CD14-positive monocyte (primary cell): ENCODE measurements at regions not wholly inside any gene's neighbourhood (a gene's known extent, or its start where the extent isn't known, plus 50 kb on each side); places are given as distances from the start of the nearest gene placed in this dataset.

Source experiments
- DNase-seq, 3 donors: peaks; one replicate each; pipeline ENCODE4 v3.0.0-alpha.2; 2011 to 2022
- H2AFZ ChIP-seq: 2 replicates; pipeline ENCODE4 v1.6.0; 2012; ENCODE audit warnings: mild to moderate bottlenecking, low read depth, low read length, inconsistent platforms; ENCODE audit not compliant: insufficient read depth, poor library complexity, severe bottlenecking
- H3K27ac ChIP-seq, 2 donors: 1 replicate in 1 of 2; 2 replicates in 1 of 2; pipeline ENCODE4 v1.5.1; 2012 to 2013; ENCODE audit warnings: low read length in 2 of 2, control low read depth in 1 of 2, inconsistent platforms in 1 of 2, low read depth in 1 of 2, mild to moderate bottlenecking in 1 of 2
- H3K27me3 ChIP-seq, 2 donors: one replicate each; pipeline versions ENCODE4 v1.6.0 to v1.6.1; 2011 to 2013; ENCODE audit warnings: low read length in 2 of 2; ENCODE audit not compliant: control insufficient read depth in 2 of 2, insufficient read depth in 2 of 2
- H3K36me3 ChIP-seq, 2 donors: replicated peaks in 1 of 2; 1 replicate in 1 of 2; 2 replicates in 1 of 2; pipeline versions ENCODE4 v1.5.1 to v1.6.1; 2012 to 2013; ENCODE audit warnings: low read length in 2 of 2, control low read depth in 1 of 2, inconsistent platforms in 1 of 2, mild to moderate bottlenecking in 1 of 2; ENCODE audit not compliant: insufficient read depth in 2 of 2, control insufficient read depth in 1 of 2
- H3K4me1 ChIP-seq, 2 donors: 1 replicate in 1 of 2; 2 replicates in 1 of 2; pipeline versions ENCODE4 v1.5.1 to v1.6.1; 2012 to 2013; ENCODE audit warnings: low read length in 2 of 2, control low read depth in 1 of 2, inconsistent platforms in 1 of 2, mild to moderate bottlenecking in 1 of 2, moderate library complexity in 1 of 2; ENCODE audit not compliant: insufficient read depth in 2 of 2, control insufficient read depth in 1 of 2
- H3K4me2 ChIP-seq: replicated peaks from 2 replicates; pipeline ENCODE3; 2012; ENCODE audit warnings: low read length, moderate library complexity, mild to moderate bottlenecking; ENCODE audit not compliant: poor library complexity, severe bottlenecking; ENCODE audit errors: extremely low read depth
- H3K4me3 ChIP-seq, 3 experiments: fragments of 200-600 bp in 1 of 3; sonication (generic) in 1 of 3; replicated peaks in 1 of 3; 1 replicate in 2 of 3; 2 replicates in 1 of 3; pipeline ENCODE4 v1.5.1; 2011 to 2013; ENCODE audit warnings: low read length in 3 of 3, mild to moderate bottlenecking in 3 of 3, control low read depth in 2 of 3, low read depth in 2 of 3, inconsistent platforms in 1 of 3, moderate library complexity in 1 of 3
- H3K79me2 ChIP-seq: 2 replicates; pipeline ENCODE4 v1.6.0; 2012; ENCODE audit warnings: mild to moderate bottlenecking, control low read depth, inconsistent platforms, low read length, moderate library complexity; ENCODE audit not compliant: insufficient read depth
- H3K9ac ChIP-seq: 2 replicates; pipeline ENCODE4 v1.6.0; 2017; ENCODE audit warnings: low read length, mild to moderate bottlenecking; ENCODE audit not compliant: insufficient read depth, poor library complexity, severe bottlenecking
- H3K9me3 ChIP-seq, 2 donors: replicated peaks in 1 of 2; 1 replicate in 1 of 2; 2 replicates in 1 of 2; pipeline versions ENCODE4 v1.5.1 to v1.6.1; 2012 to 2013; ENCODE audit warnings: low read length in 2 of 2, control low read depth in 1 of 2; ENCODE audit not compliant: control insufficient read depth in 1 of 2, insufficient read depth in 1 of 2
- H4K20me1 ChIP-seq: 2 replicates; pipeline ENCODE4 v1.6.0; 2012; ENCODE audit warnings: mild to moderate bottlenecking, low read length, control low read depth, moderate library complexity; ENCODE audit not compliant: insufficient read depth
- H3K27ac Mint-ChIP-seq, 7 donors: one replicate each; pipeline ENCODE4 v1.8.0; 2020; ENCODE audit warnings: mild to moderate bottlenecking in 7 of 7, mixed read lengths in 7 of 7, moderate library complexity in 6 of 7, inconsistent platforms in 2 of 7
- H3K27me3 Mint-ChIP-seq, 3 donors: one replicate each; pipeline ENCODE4 v1.8.0; 2021 to 2022; ENCODE audit warnings: low read depth in 3 of 3, mild to moderate bottlenecking in 3 of 3, mixed read lengths in 3 of 3, moderate library complexity in 3 of 3, inconsistent platforms in 1 of 3
- H3K36me3 Mint-ChIP-seq, 2 donors: one replicate each; pipeline ENCODE4 v1.8.0; 2020; ENCODE audit warnings: mixed read lengths in 2 of 2, inconsistent platforms in 1 of 2, mild to moderate bottlenecking in 1 of 2
- H3K4me1 Mint-ChIP-seq: one replicate; pipeline ENCODE4 v1.8.0; 2020; ENCODE audit warnings: mild to moderate bottlenecking, mixed read lengths
- H3K4me3 Mint-ChIP-seq, 2 donors: one replicate each; pipeline ENCODE4 v1.8.0; 2020; ENCODE audit warnings: mild to moderate bottlenecking in 2 of 2, mixed read lengths in 2 of 2, moderate library complexity in 1 of 2
- H3K9me3 Mint-ChIP-seq, 7 donors: one replicate each; pipeline ENCODE4 v1.8.0; 2020 to 2022; ENCODE audit warnings: mixed read lengths in 7 of 7, mild to moderate bottlenecking in 6 of 7, moderate library complexity in 6 of 7, inconsistent platforms in 2 of 7
- CTCF ChIP-seq: fragments of 200-600 bp; IDR thresholded peaks from one replicate; pipeline ENCODE4 v1.8.0; 2022; ENCODE audit warnings: antibody characterized with exemption, mild to moderate bottlenecking
- WGBS: methylation state at CpG from one replicate; pipeline ENCODE4 v1.1.5; 2013; ENCODE audit warnings: missing lambda C conversion rate; ENCODE audit not compliant: insufficient coverage; 5-methylcytosine and 5-hydroxymethylcytosine counted together
- intact Hi-C, 2 donors: fragments of 100-400 bp; cut with micrococcal nuclease; formaldehyde crosslinking; loops; one replicate each; pipeline versions ENCODE4 v1.15.0 to v1.15.1; 2023

DNA sequence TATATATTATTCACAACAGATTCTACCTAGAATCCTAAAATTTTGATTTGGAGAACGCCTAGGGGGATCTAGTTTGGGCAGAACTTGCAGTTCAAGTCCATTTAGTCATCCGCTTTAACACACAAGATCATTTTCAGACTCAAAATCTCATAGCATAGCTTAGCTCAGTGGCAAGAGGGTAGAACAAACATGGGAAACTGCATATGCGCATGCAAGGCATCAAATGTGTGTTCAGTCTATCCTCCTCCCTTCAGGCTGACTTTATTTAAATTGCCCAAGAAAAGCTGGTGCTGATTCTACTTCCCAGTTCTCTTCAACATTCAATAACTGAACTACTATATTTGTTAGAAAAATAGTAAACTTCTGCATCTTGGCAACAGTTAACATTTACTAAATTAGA lies 79.6 kb upstream of the NRXN1 start:
- intact Hi-C loops: no loop called here
- H3K79me2 ChIP-seq: no peaks in the 10 kb centered on the region
- H3K9ac ChIP-seq: no peak overlapping the region
- no peak for TF ChIP-seq CTCF
- H3K27ac ChIP-seq: no peak overlapping the region
- WGBS: 80% methylated on average over 1 of the region's 3 CpGs
- H3K4me3 ChIP-seq: no peak overlapping the region
- H3K27me3 Mint-ChIP-seq: no peaks in the 10 kb centered on the region
- no peaks in the 10 kb centered on the region for H3K4me1 ChIP-seq
- H3K9me3 Mint-ChIP-seq: peaks cover 0 to 4% (median 0%) of the 10 kb centered on the region in 7 donors
- no peak for DNase-seq
- no peaks in the 10 kb centered on the region for H3K9me3 ChIP-seq
- no peaks in the 10 kb centered on the region for H3K36me3 ChIP-seq
- H4K20me1 ChIP-seq: no peaks in the 10 kb centered on the region
- H3K36me3 Mint-ChIP-seq: no peaks in the 10 kb centered on the region
- no peak overlapping the region for H3K4me3 Mint-ChIP-seq
- H3K4me1 Mint-ChIP-seq: no peaks in the 10 kb centered on the region
- H3K27ac Mint-ChIP-seq: no peak overlapping the region
- no peak overlapping the region for H2AFZ ChIP-seq
- H3K27me3 ChIP-seq: no peaks in the 10 kb centered on the region
- H3K4me2 ChIP-seq: no peak overlapping the region

- TF ChIP-seq CTCF: no peak
- H3K4me3 ChIP-seq: no peak overlapping the region
- H3K36me3 Mint-ChIP-seq: no peaks in the 10 kb centered on the region
- H3K4me3 Mint-ChIP-seq: no peak overlapping the region
- no peaks in the 10 kb centered on the region for H3K9me3 ChIP-seq
- H3K27ac Mint-ChIP-seq: no peak overlapping the region
- H3K27me3 ChIP-seq: no peaks in the 10 kb centered on the region
- no peaks in the 10 kb centered on the region for H4K20me1 ChIP-seq
- intact Hi-C loops: no loop called here
- no peaks in the 10 kb centered on the region for H3K27me3 Mint-ChIP-seq
- H3K4me2 ChIP-seq: no peak overlapping the region
- peaks cover 0 to 2% (median 0%) of the 10 kb centered on the region in 7 donors for H3K9me3 Mint-ChIP-seq
- no peaks in the 10 kb centered on the region for H3K79me2 ChIP-seq
- WGBS: 88% methylated on average over 1 of the region's 1 CpG
- no peaks in the 10 kb centered on the region for H3K4me1 Mint-ChIP-seq
- H2AFZ ChIP-seq: no peak overlapping the region
- no peaks in the 10 kb centered on the region for H3K4me1 ChIP-seq
- H3K27ac ChIP-seq: no peak overlapping the region
- no peaks in the 10 kb centered on the region for H3K36me3 ChIP-seq
- no peak for DNase-seq
- H3K9ac ChIP-seq: no peak overlapping the region
These were observed 76.9 kb upstream of the NRXN1 start for GRCh38 chr2:51108794-51109193.
